WTC11 (cell line): ENCODE measurements at regions not wholly inside any gene's neighbourhood (a gene's known extent, or its start where the extent isn't known, plus 50 kb on each side); places are given as distances from the start of the nearest gene placed in this dataset.

Source experiments
- ATAC-seq: fragments of 200-7000 bp; cut with Tn5 transposase; 2 replicates; pipeline ENCODE4 v1.10.0; 2021; ENCODE audit warnings: mild to moderate bottlenecking, moderate library complexity
- CTCF ChIA-PET: fragments of 300-600 bp; sonication (Branson Sonifier 250); formaldehyde crosslinking; loops from one replicate; lab custom pipeline; 2021; ENCODE audit warnings: antibody characterized with exemption; lab: Charles Lee
- POLR2A ChIA-PET: fragments of 350-600 bp; sonication (Branson Sonifier 250); formaldehyde crosslinking; loops from one replicate; lab custom pipeline; 2021; ENCODE audit warnings: antibody characterized with exemption; lab: Charles Lee
- DNase-seq: peaks from one replicate; pipeline ENCODE4 v3.0.0; 2021; ENCODE audit warnings: low spot score
- H3K27ac Mint-ChIP-seq: 2 replicates; pipeline ENCODE4 v1.8.0; 2021; ENCODE audit warnings: mixed read lengths
- H3K27me3 Mint-ChIP-seq: 2 replicates; pipeline ENCODE4 v1.8.0; 2021; ENCODE audit warnings: low read depth, mild to moderate bottlenecking, moderate library complexity, mixed read lengths
- H3K36me3 Mint-ChIP-seq: 2 replicates; pipeline ENCODE4 v1.8.0; 2021; ENCODE audit warnings: mixed read lengths
- H3K4me1 Mint-ChIP-seq: 2 replicates; pipeline ENCODE4 v1.8.0; 2022; ENCODE audit warnings: mixed read lengths
- H3K4me3 Mint-ChIP-seq: 2 replicates; pipeline ENCODE4 v1.8.0; 2021; ENCODE audit warnings: mild to moderate bottlenecking, moderate library complexity, mixed read lengths
- H3K9me3 Mint-ChIP-seq: 2 replicates; pipeline ENCODE4 v1.8.0; 2021; ENCODE audit warnings: mixed read lengths
- CREB1 ChIP-seq: sonication (generic); formaldehyde crosslinking; IDR thresholded peaks from 2 replicates; pipeline ENCODE4 v1.8.0; 2023; ENCODE audit warnings: mild to moderate bottlenecking, missing genetic modification reagents
- CTCF ChIP-seq: fragments of 200-600 bp; IDR thresholded peaks from 2 replicates; pipeline ENCODE4 v1.8.0; 2022; ENCODE audit warnings: antibody characterized with exemption
- ETV6 ChIP-seq: sonication (generic); formaldehyde crosslinking; IDR thresholded peaks from 2 replicates; pipeline ENCODE4 v1.8.1; 2022; ENCODE audit warnings: mild to moderate bottlenecking, missing genetic modification reagents
- GABPB1 ChIP-seq: sonication (generic); formaldehyde crosslinking; IDR thresholded peaks from 2 replicates; pipeline ENCODE4 v1.8.1; 2023; ENCODE audit warnings: mild to moderate bottlenecking, missing genetic modification reagents
- GTF2I ChIP-seq: fragments of 250-450 bp; sonication (Bioruptor Pico); conservative IDR thresholded peaks from 2 replicates; pipeline ENCODE4 v1.4.0; 2021; ENCODE audit warnings: mild to moderate bottlenecking
- MYBL2 ChIP-seq: sonication (generic); formaldehyde crosslinking; IDR thresholded peaks from 2 replicates; pipeline ENCODE4 v1.8.1; 2023; ENCODE audit warnings: mild to moderate bottlenecking, moderate library complexity, missing genetic modification reagents
- NR2C2 ChIP-seq: sonication (generic); formaldehyde crosslinking; IDR thresholded peaks from 2 replicates; pipeline ENCODE4 v1.8.0; 2022; ENCODE audit warnings: mild to moderate bottlenecking, missing genetic modification reagents
- SMAD3 ChIP-seq: sonication (generic); formaldehyde crosslinking; IDR thresholded peaks from 2 replicates; pipeline ENCODE4 v1.8.0; 2022; ENCODE audit warnings: missing genetic modification reagents, mild to moderate bottlenecking, borderline replicate concordance
- TEAD4 ChIP-seq: sonication (generic); formaldehyde crosslinking; IDR thresholded peaks from 2 replicates; pipeline ENCODE4 v1.8.0; 2022; ENCODE audit warnings: mild to moderate bottlenecking, missing genetic modification reagents
- TP53 ChIP-seq: sonication (generic); formaldehyde crosslinking; IDR thresholded peaks from 2 replicates; pipeline ENCODE4 v1.8.1; 2023; ENCODE audit warnings: mild to moderate bottlenecking, missing genetic modification reagents
- USF1 ChIP-seq: sonication (generic); formaldehyde crosslinking; IDR thresholded peaks from 2 replicates; pipeline ENCODE4 v1.8.0; 2022; ENCODE audit warnings: mild to moderate bottlenecking, missing genetic modification reagents
- ZNF232 ChIP-seq: sonication (generic); formaldehyde crosslinking; IDR thresholded peaks from 2 replicates; pipeline ENCODE4 v1.8.0; 2022; ENCODE audit warnings: mild to moderate bottlenecking, missing genetic modification reagents
- ZNF396 ChIP-seq: fragments of 250-450 bp; sonication (Bioruptor Pico); IDR thresholded peaks from 2 replicates; pipeline ENCODE4 v1.8.0; 2021; ENCODE audit warnings: mild to moderate bottlenecking, moderate library complexity, borderline replicate concordance
- ZNF425 ChIP-seq: fragments of 250-450 bp; sonication (Bioruptor Pico); conservative IDR thresholded peaks from 2 replicates; pipeline ENCODE4 v1.9.0; 2021; ENCODE audit warnings: mild to moderate bottlenecking
- TF ChIP-seq, protein P1 (sequence below): sonication (generic); formaldehyde crosslinking; conservative IDR thresholded peaks from 2 replicates; pipeline ENCODE4 v1.8.1; 2023; ENCODE audit warnings: mild to moderate bottlenecking, low read depth, missing genetic modification reagents, moderate library complexity

DNA sequence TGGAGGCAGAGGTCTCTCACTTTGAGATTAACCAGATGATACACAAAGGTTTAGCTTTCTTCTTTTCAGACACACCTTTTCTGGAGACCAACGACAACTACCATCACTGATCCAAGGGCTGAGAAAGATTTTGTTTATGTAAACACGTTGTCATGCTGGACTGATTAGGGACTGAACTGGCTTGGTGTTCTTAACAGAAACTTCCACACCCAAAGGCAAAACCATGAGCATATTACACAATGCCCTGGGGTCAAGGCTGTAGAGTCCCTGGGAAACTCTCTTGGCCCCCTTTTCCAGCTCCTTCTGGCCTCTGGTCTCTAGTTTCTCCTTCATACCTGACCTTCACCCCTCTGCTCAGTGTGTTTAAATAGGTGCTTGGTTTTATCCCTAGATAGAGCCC, 447.0 kb upstream of the TCF4 start:
- Mint-ChIP-seq H3K4me3 (no peak overlapping the region), H3K27ac (no peak overlapping the region), H3K4me1 (peaks cover 17% of the 10 kb centered on the region), H3K36me3 (peaks cover 24% of the 10 kb centered on the region), H3K27me3 (no peaks in the 10 kb centered on the region), H3K9me3 (peaks cover 38% of the 10 kb centered on the region)
- no peak for DNase-seq
- TF ChIP-seq CREB1 (CRISPR knock-in tag): no peak
- TF ChIP-seq TEAD4 (CRISPR knock-in tag): no peak
- TF ChIP-seq TP53: no peak
- TF ChIP-seq CTCF: no peak
- no peak for TF ChIP-seq MYBL2 (CRISPR knock-in tag)
- TF ChIP-seq ZNF396: no peak
- no peak for TF ChIP-seq USF1
- no peak for ATAC-seq
- ChIA-PET CTCF (no interaction called here), POLR2A (no interaction called here)

DNA sequence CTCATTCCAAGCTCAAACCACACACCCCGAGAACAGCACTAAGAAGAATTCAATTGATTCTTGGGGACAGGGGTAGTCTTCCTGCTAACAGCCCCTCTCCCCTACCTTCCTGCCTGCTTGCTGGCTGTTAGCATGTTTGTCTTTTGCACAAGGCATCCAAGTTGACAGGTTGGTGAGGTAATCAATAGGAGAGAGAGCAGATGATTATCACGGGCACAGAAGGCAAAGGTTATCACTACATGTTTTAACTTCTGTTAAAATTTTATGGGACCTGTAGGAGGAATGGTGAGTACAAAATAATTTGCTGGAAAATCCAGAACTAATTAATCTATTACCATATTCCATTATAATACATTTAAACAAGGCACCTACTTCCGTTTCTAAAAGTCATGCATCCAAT, 442.1 kb upstream of the TCF4 start:
- Mint-ChIP-seq H3K27ac (no peak overlapping the region), H3K9me3 (peaks cover 30% of the 10 kb centered on the region), H3K4me3 (no peak overlapping the region), H3K36me3 (peaks cover 27% of the 10 kb centered on the region), H3K27me3 (no peaks in the 10 kb centered on the region), H3K4me1 (peaks cover 7% of the 10 kb centered on the region)
- ChIA-PET CTCF (no interaction called here), POLR2A (interaction anchor here (0.6 kb wide), 1 partner anchor 10 kb away, joined by 5 read pairs; no protein-coding TSS in a partner anchor)
- no peak for ATAC-seq
- DNase-seq: no peak
- TF ChIP-seq SMAD3 (CRISPR knock-in tag): no peak
- no peak for TF ChIP-seq GTF2I (CRISPR knock-in tag)
- no peak for TF ChIP-seq NR2C2
- TF ChIP-seq ZNF425: no peak
- no peak for TF ChIP-seq GABPB1 (CRISPR knock-in tag)
- TF ChIP-seq, all 79 proteins: peak for 0

DNA sequence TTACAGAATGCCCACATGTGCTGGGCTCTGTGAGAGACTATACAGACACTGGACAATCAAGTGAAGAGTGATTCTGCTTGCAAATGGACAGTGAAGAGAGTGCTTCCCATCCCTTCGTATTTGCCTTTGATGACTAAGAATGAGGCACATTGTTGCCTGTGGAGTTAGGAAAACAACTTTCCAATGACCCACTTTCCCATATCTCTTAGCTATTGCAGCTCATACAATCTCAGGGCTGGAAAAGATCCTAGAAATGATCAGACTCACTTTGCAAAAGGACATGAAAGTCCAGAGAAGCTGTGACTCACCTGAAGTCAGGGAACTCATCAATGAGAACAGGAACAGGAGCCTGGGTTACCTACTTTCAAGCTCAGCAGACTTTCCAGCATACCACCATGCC, 440.5 kb upstream of the TCF4 start:
- DNase-seq: no peak
- Mint-ChIP-seq H3K27me3 (no peaks in the 10 kb centered on the region), H3K4me1 (peaks cover 7% of the 10 kb centered on the region), H3K27ac (no peak overlapping the region), H3K9me3 (peaks cover 20% of the 10 kb centered on the region), H3K4me3 (no peak overlapping the region), H3K36me3 (peaks cover 18% of the 10 kb centered on the region)
- CTCF ChIA-PET: no interaction called here
- no peak for ATAC-seq
- TF ChIP-seq ZNF396 (no peak), GABPB1 (CRISPR knock-in tag) (no peak), ZNF232 (CRISPR knock-in tag) (no peak), ETV6 (CRISPR knock-in tag) (no peak)
- TF ChIP-seq, protein P1, sequence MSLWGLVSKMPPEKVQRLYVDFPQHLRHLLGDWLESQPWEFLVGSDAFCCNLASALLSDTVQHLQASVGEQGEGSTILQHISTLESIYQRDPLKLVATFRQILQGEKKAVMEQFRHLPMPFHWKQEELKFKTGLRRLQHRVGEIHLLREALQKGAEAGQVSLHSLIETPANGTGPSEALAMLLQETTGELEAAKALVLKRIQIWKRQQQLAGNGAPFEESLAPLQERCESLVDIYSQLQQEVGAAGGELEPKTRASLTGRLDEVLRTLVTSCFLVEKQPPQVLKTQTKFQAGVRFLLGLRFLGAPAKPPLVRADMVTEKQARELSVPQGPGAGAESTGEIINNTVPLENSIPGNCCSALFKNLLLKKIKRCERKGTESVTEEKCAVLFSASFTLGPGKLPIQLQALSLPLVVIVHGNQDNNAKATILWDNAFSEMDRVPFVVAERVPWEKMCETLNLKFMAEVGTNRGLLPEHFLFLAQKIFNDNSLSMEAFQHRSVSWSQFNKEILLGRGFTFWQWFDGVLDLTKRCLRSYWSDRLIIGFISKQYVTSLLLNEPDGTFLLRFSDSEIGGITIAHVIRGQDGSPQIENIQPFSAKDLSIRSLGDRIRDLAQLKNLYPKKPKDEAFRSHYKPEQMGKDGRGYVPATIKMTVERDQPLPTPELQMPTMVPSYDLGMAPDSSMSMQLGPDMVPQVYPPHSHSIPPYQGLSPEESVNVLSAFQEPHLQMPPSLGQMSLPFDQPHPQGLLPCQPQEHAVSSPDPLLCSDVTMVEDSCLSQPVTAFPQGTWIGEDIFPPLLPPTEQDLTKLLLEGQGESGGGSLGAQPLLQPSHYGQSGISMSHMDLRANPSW (CRISPR knock-in tag): no peak
- POLR2A ChIA-PET: no interaction called here
